ENCODE measurements at regions not wholly inside any gene's neighbourhood (a gene's known extent, or its start where the extent isn't known, plus 50 kb on each side); places are given as distances from the start of the nearest gene placed in this dataset.

- Histone ChIP-seq H3K27ac (no peak overlapping the region), H3K9me3 (no peaks in the 10 kb centered on the region), H3K4me1 (no peaks in the 10 kb centered on the region), H3K4me3 (replicated peaks in 1 of 3) (no peak overlapping the region), H3K27me3 (no peaks in the 10 kb centered on the region), H3K36me3 (no peaks in the 10 kb centered on the region)
- WGBS, 2 donors = 78 to 82% methylated on average over 2 of the region's 2 CpGs
- TF ChIP-seq POLR2A (IDR thresholded peaks at IDR 0.05) = no peak
- no peak for TF ChIP-seq CTCF (IDR thresholded peaks at IDR 0.05)
- DNase-seq = no peak
- intact Hi-C loops (cut with DNase I) = no loop called here
These were observed 1347.2 kb upstream of the B3GALT2 start for GRCh38 chr1:194533641-194534040.

- no peak overlapping the region for H3K4me3 ChIP-seq (replicated peaks in 1 of 3)
- H3K27ac ChIP-seq = no peak overlapping the region
- H3K9me3 ChIP-seq = no peaks in the 10 kb centered on the region
- WGBS, 2 donors = 77 to 78% methylated on average over 3 of the region's 3 CpGs
- no peak for DNase-seq
- intact Hi-C loops (cut with DNase I) = no loop called here
- no peaks in the 10 kb centered on the region for H3K27me3 ChIP-seq
- no peaks in the 10 kb centered on the region for H3K36me3 ChIP-seq
- TF ChIP-seq POLR2A (IDR thresholded peaks at IDR 0.05) (no peak), CTCF (IDR thresholded peaks at IDR 0.05) (no peak)
- no peaks in the 10 kb centered on the region for H3K4me1 ChIP-seq
These were observed 1331.2 kb upstream of the B3GALT2 start for GRCh38 chr1:194517567-194517966.

- Histone ChIP-seq H3K4me1 (no peaks in the 10 kb centered on the region), H3K36me3 (no peaks in the 10 kb centered on the region), H3K27me3 (no peaks in the 10 kb centered on the region), H3K4me3 (replicated peaks in 1 of 3) (no peak overlapping the region), H3K9me3 (no peaks in the 10 kb centered on the region), H3K27ac (no peak overlapping the region)
- WGBS, 2 donors = 79 to 81% methylated on average over 4 of the region's 4 CpGs
- intact Hi-C loops (cut with DNase I) = no loop called here
- TF ChIP-seq POLR2A (IDR thresholded peaks at IDR 0.05) (no peak), CTCF (IDR thresholded peaks at IDR 0.05) (no peak)
- no peak for DNase-seq
These were observed 1329.5 kb upstream of the B3GALT2 start for GRCh38 chr1:194515916-194516315.

- H3K27ac ChIP-seq = no peak overlapping the region
- no peak overlapping the region for H3K4me3 ChIP-seq (replicated peaks in 1 of 3)
- no peaks in the 10 kb centered on the region for H3K27me3 ChIP-seq
- H3K36me3 ChIP-seq = no peaks in the 10 kb centered on the region
- no peaks in the 10 kb centered on the region for H3K9me3 ChIP-seq
- intact Hi-C loops (cut with DNase I) = no loop called here
- DNase-seq = no peak
- no peaks in the 10 kb centered on the region for H3K4me1 ChIP-seq
- TF ChIP-seq CTCF (IDR thresholded peaks at IDR 0.05) = no peak
- no peak for TF ChIP-seq POLR2A (IDR thresholded peaks at IDR 0.05)
- 60 to 64% methylated on average over 3 of the region's 3 CpGs for WGBS, 2 donors
These were observed 1326.5 kb upstream of the B3GALT2 start for GRCh38 chr1:194512957-194513356.

GRCh38 chr1:194512345-194512744 lies 1325.9 kb upstream of the B3GALT2 start:
- TF ChIP-seq CTCF (IDR thresholded peaks at IDR 0.05) = no peak
- no peak for TF ChIP-seq POLR2A (IDR thresholded peaks at IDR 0.05)
- WGBS, 2 donors = 46 to 59% methylated on average over 2 of the region's 2 CpGs
- intact Hi-C loops (cut with DNase I) = no loop called here
- no peak for DNase-seq
- Histone ChIP-seq H3K36me3 (no peaks in the 10 kb centered on the region), H3K4me3 (replicated peaks in 1 of 3) (no peak overlapping the region), H3K27ac (no peak overlapping the region), H3K9me3 (no peaks in the 10 kb centered on the region), H3K4me1 (no peaks in the 10 kb centered on the region), H3K27me3 (no peaks in the 10 kb centered on the region)

Data from thyroid gland (tissue), 4 donors.